ENCODE measurements at regions not wholly inside any gene's neighbourhood (a gene's known extent, or its start where the extent isn't known, plus 50 kb on each side); places are given as distances from the start of the nearest gene placed in this dataset.

GRCh38 chr20:57009775-57010174 lies 256.7 kb downstream of the BMP7 start:
- DNase-seq, result no peak
- Histone ChIP-seq H3K4me3 (no peak overlapping the region), H3K4me1 (peaks cover 3% of the 10 kb centered on the region), H3K27me3 (ENCODE audit: low read depth) (peaks cover 99% of the 10 kb centered on the region), H3K9me3 (replicated peaks) (no peaks in the 10 kb centered on the region), H3K27ac (replicated peaks) (no peak overlapping the region), H3K36me3 (no peaks in the 10 kb centered on the region)
- intact Hi-C loops (cut with micrococcal nuclease), result no loop called here
- TF ChIP-seq CTCF (IDR thresholded peaks at IDR 0.05; ENCODE audit: borderline replicate concordance), result no peak

GRCh38 chr20:57012691-57013090 lies 253.8 kb downstream of the BMP7 start:
- no peak for TF ChIP-seq CTCF (IDR thresholded peaks at IDR 0.05; ENCODE audit: borderline replicate concordance)
- no peaks in the 10 kb centered on the region for H3K36me3 ChIP-seq
- peaks cover 3% of the 10 kb centered on the region for H3K4me1 ChIP-seq
- no peak overlapping the region for H3K27ac ChIP-seq (replicated peaks)
- intact Hi-C loops (cut with micrococcal nuclease), result no loop called here
- DNase-seq, result no peak
- peaks cover 96% of the 10 kb centered on the region for H3K27me3 ChIP-seq (ENCODE audit: low read depth)
- H3K4me3 ChIP-seq, result no peak overlapping the region
- no peaks in the 10 kb centered on the region for H3K9me3 ChIP-seq (replicated peaks)

GRCh38 chr20:57013217-57013616 lies 253.2 kb downstream of the BMP7 start:
- no peak for TF ChIP-seq CTCF (IDR thresholded peaks at IDR 0.05; ENCODE audit: borderline replicate concordance)
- intact Hi-C loops (cut with micrococcal nuclease), result no loop called here
- Histone ChIP-seq H3K9me3 (replicated peaks) (no peaks in the 10 kb centered on the region), H3K27ac (replicated peaks) (no peak overlapping the region), H3K4me3 (no peak overlapping the region), H3K36me3 (no peaks in the 10 kb centered on the region), H3K4me1 (peaks cover 3% of the 10 kb centered on the region), H3K27me3 (ENCODE audit: low read depth) (peaks cover 96% of the 10 kb centered on the region)
- DNase-seq, result no peak

- intact Hi-C loops (cut with micrococcal nuclease), result no loop called here
- H3K27me3 ChIP-seq (ENCODE audit: low read depth), result peaks cover 96% of the 10 kb centered on the region
- no peak for DNase-seq
- no peak overlapping the region for H3K27ac ChIP-seq (replicated peaks)
- H3K4me3 ChIP-seq, result no peak overlapping the region
- no peaks in the 10 kb centered on the region for H3K36me3 ChIP-seq
- peaks cover 3% of the 10 kb centered on the region for H3K4me1 ChIP-seq
- H3K9me3 ChIP-seq (replicated peaks), result no peaks in the 10 kb centered on the region
- no peak for TF ChIP-seq CTCF (IDR thresholded peaks at IDR 0.05; ENCODE audit: borderline replicate concordance)
Measured at GRCh38 chr20:57013741-57014140, 252.7 kb downstream of the BMP7 start.

- intact Hi-C loops (cut with micrococcal nuclease), result no loop called here
- no peak overlapping the region for H3K4me3 ChIP-seq
- peaks cover 93% of the 10 kb centered on the region for H3K27me3 ChIP-seq (ENCODE audit: low read depth)
Measured at GRCh38 chr20:57020364-57020763, 246.1 kb downstream of the BMP7 start.

More at GRCh38 chr20:57020364-57020763, 246.1 kb downstream of the BMP7 start:
- no peak for TF ChIP-seq CTCF (IDR thresholded peaks at IDR 0.05; ENCODE audit: borderline replicate concordance)
- no peak overlapping the region for H3K27ac ChIP-seq (replicated peaks)
- H3K36me3 ChIP-seq, result no peaks in the 10 kb centered on the region
- H3K4me1 ChIP-seq, result no peaks in the 10 kb centered on the region
- no peak for DNase-seq
- peaks cover 4% of the 10 kb centered on the region for H3K9me3 ChIP-seq (replicated peaks)
